ENCODE measurements at regions not wholly inside any gene's neighbourhood (a gene's known extent, or its start where the extent isn't known, plus 50 kb on each side); places are given as distances from the start of the nearest gene placed in this dataset.

DNA sequence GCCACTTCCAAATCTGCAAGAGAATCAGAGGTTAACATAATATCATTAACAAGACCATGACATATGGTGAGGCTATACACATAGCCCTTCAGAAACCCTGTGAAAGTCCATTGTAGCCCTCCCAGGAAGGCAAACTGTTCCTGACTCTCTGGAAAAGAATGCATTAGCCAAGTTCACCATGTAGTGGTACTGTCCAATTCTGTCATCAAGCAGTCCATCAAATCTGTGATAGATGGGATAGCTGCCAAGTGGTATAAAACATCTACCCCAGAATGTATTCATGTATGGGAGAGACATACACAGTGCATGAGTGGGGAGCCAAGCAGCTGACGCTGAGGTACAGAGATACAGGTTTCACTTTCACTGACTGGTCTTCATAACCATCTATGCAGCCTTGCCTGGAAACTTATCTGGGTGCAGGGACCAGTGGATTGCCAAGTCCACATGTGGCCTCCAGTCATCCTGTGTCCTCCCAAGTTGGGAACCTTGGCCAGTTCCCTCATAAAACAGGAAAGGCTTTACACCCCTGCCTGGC, 281.1 kb downstream of the MBD2 start:
- no peaks in the 10 kb centered on the region for H3K9me3 ChIP-seq
- no peaks in the 10 kb centered on the region for H3K27me3 ChIP-seq
- H3K36me3 ChIP-seq: no peaks in the 10 kb centered on the region
- no peaks in the 10 kb centered on the region for H3K4me1 ChIP-seq
- H3K4me3 ChIP-seq: no peak overlapping the region
- TF ChIP-seq POLR2AphosphoS5 (IDR thresholded peaks at IDR 0.05; ENCODE audit: insufficient read depth in 1 of 2, low read depth in 1 of 2) (no peak), POLR2A (IDR thresholded peaks at IDR 0.05) (no peak)
- TF ChIP-seq, protein P1, sequence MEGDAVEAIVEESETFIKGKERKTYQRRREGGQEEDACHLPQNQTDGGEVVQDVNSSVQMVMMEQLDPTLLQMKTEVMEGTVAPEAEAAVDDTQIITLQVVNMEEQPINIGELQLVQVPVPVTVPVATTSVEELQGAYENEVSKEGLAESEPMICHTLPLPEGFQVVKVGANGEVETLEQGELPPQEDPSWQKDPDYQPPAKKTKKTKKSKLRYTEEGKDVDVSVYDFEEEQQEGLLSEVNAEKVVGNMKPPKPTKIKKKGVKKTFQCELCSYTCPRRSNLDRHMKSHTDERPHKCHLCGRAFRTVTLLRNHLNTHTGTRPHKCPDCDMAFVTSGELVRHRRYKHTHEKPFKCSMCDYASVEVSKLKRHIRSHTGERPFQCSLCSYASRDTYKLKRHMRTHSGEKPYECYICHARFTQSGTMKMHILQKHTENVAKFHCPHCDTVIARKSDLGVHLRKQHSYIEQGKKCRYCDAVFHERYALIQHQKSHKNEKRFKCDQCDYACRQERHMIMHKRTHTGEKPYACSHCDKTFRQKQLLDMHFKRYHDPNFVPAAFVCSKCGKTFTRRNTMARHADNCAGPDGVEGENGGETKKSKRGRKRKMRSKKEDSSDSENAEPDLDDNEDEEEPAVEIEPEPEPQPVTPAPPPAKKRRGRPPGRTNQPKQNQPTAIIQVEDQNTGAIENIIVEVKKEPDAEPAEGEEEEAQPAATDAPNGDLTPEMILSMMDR (IDR thresholded peaks at IDR 0.05): no peak
- H3K27ac ChIP-seq: no peak overlapping the region
- intact Hi-C loops (cut with DNase I): no loop called here
- no peak for DNase-seq (ENCODE audit: extremely low spot score in 2 of 2)

DNA sequence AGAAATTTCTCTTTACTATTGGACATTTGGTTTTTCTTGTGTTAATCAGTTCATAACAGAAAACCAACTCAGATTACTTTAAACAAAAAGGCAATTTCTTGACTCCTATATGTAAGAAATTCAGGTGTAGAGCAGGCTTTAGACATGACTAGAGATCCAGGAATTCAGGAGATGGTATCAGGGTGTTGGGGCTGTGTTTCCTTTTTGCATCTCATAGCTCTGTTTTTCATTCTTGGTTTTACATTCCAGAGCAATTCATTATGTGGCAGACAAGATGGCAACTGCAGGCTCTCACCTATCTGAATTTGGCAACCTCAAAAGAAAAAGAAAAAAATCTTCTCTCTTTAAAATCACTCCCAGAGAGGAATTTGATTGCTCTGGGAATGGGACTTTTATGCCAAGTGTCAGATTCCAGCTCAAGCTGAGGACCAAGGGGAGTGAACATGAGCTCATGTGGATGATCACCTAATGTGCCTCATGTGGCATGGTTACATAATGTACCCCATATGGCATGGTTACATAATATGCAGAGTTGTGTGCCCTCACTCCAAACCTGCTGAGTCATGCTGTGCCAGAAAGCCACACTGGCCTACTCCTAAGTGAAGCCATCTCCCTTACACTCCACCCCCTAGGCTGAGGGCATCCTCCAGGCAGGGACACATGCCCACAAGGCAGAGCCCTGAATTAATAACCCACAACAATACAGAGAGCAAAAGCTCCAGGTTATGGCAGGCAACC, 282.7 kb downstream of the MBD2 start:
- DNase-seq (ENCODE audit: extremely low spot score in 2 of 2): no peak
- Histone ChIP-seq H3K27ac (no peak overlapping the region), H3K36me3 (no peaks in the 10 kb centered on the region), H3K27me3 (no peaks in the 10 kb centered on the region), H3K4me1 (no peaks in the 10 kb centered on the region), H3K4me3 (no peak overlapping the region), H3K9me3 (no peaks in the 10 kb centered on the region)
- intact Hi-C loops (cut with DNase I): no loop called here
- TF ChIP-seq POLR2A (IDR thresholded peaks at IDR 0.05) (no peak), POLR2AphosphoS5 (IDR thresholded peaks at IDR 0.05; ENCODE audit: insufficient read depth in 1 of 2, low read depth in 1 of 2) (no peak)
- TF ChIP-seq, protein P1 (IDR thresholded peaks at IDR 0.05): no peak

DNA sequence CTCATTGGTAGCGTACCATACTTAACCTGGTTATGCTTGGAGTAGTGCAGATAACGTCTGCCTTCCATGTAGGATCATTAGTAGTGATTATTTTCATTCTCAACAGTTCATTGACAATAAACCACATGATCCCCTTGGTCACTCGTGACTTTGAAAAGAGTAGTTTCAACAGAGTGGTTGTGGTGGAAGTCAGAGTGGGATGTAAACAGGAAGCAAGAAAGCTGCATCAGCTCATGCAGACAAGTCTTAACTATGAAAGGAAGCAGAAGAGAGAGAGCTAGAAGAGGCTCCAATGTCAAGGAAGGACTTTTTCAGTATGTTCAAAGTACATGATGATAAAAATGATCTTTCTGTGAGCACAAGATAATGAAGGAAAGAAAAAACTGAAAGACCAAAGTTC, 287.4 kb downstream of the MBD2 start:
- no peak for DNase-seq (ENCODE audit: extremely low spot score in 2 of 2)
- intact Hi-C loops (cut with DNase I): no loop called here
- TF ChIP-seq, protein P1 (IDR thresholded peaks at IDR 0.05): no peak
- TF ChIP-seq POLR2AphosphoS5 (IDR thresholded peaks at IDR 0.05; ENCODE audit: insufficient read depth in 1 of 2, low read depth in 1 of 2) (no peak), POLR2A (IDR thresholded peaks at IDR 0.05) (no peak)
- Histone ChIP-seq H3K36me3 (no peaks in the 10 kb centered on the region), H3K4me3 (no peak overlapping the region), H3K27me3 (no peaks in the 10 kb centered on the region), H3K9me3 (no peaks in the 10 kb centered on the region), H3K27ac (no peak overlapping the region), H3K4me1 (no peaks in the 10 kb centered on the region)

DNA sequence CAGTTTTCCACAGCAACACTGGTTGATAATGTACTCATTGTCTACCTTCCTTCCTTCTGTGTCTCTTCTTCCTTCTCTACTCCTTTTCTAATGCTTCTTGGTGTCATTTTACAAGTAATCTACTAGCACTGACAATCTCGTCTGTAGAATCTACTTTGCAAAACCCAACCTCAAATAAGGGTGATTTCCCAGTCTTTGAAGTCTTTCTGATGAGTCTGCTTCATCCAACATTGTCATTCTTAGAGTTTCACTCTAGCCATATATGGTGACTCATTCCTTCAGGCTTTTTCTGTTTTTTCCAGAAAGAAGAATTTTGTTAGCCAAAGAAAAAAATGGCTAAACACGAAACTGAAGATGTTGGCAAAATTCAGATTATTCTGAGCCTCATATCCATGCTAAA, 288.7 kb downstream of the MBD2 start:
- no peak overlapping the region for H3K4me3 ChIP-seq
- TF ChIP-seq POLR2A (IDR thresholded peaks at IDR 0.05) (no peak), POLR2AphosphoS5 (IDR thresholded peaks at IDR 0.05; ENCODE audit: insufficient read depth in 1 of 2, low read depth in 1 of 2) (no peak)
- TF ChIP-seq, protein P1 (IDR thresholded peaks at IDR 0.05): no peak
- no peaks in the 10 kb centered on the region for H3K36me3 ChIP-seq
- no peak overlapping the region for H3K27ac ChIP-seq
- DNase-seq (ENCODE audit: extremely low spot score in 2 of 2): no peak
- intact Hi-C loops (cut with DNase I): no loop called here
- H3K27me3 ChIP-seq: no peaks in the 10 kb centered on the region
- H3K9me3 ChIP-seq: no peaks in the 10 kb centered on the region
- H3K4me1 ChIP-seq: no peaks in the 10 kb centered on the region

DNA sequence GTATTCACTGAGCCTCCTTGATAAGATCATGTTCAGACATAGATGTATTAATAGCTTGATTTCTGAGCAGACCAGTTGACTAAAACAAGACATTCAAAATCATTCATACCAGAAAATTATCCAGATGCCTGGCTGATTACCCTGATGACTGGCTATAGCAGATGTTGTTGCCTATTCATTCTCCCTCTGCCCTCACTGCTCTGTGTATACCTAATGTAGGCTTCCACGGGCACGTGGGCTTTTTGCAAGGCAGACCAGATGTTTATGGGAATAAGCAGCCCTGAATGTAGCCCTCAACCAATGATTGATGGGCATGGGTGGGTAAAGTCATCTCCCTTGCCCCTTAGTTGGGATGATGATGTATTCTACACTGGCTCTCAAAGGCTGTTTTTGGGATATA, 289.1 kb downstream of the MBD2 start:
- Histone ChIP-seq H3K9me3 (no peaks in the 10 kb centered on the region), H3K27ac (no peak overlapping the region), H3K4me3 (no peak overlapping the region), H3K4me1 (no peaks in the 10 kb centered on the region), H3K36me3 (no peaks in the 10 kb centered on the region), H3K27me3 (no peaks in the 10 kb centered on the region)
- intact Hi-C loops (cut with DNase I): no loop called here
- DNase-seq (ENCODE audit: extremely low spot score in 2 of 2): no peak
- TF ChIP-seq POLR2A (IDR thresholded peaks at IDR 0.05) (no peak), POLR2AphosphoS5 (IDR thresholded peaks at IDR 0.05; ENCODE audit: insufficient read depth in 1 of 2, low read depth in 1 of 2) (no peak)
- TF ChIP-seq, protein P1 (IDR thresholded peaks at IDR 0.05): no peak
